HCT116 (cell line): ENCODE measurements at regions not wholly inside any gene's neighbourhood (a gene's known extent, or its start where the extent isn't known, plus 50 kb on each side); places are given as distances from the start of the nearest gene placed in this dataset.

Experiments
- ATAC-seq: fragments of 200-7000 bp; cut with Tn5 transposase; 2 replicates; pipeline ENCODE4 v1.9.1; 2020; ENCODE audit warnings: mild to moderate bottlenecking, moderate library complexity
- BruUV-seq: library from RNA; stranded (reverse); fragments of 400-500 nt; replicated peaks from 2 replicates; lab custom pipeline; 2021; lab: Mats Ljungman, UMichigan
- CTCF ChIA-PET: fragments of 300-600 bp; sonication (Branson Sonifier 250); formaldehyde crosslinking; loops from one replicate; lab custom pipeline; 2021; ENCODE audit warnings: antibody characterized with exemption; lab: Charles Lee
- POLR2A ChIA-PET: fragments of 300-600, 350-600 bp; sonication (Branson Sonifier 250); formaldehyde crosslinking; loops from one replicate; lab custom pipeline; 2021; ENCODE audit warnings: antibody characterized with exemption; lab: Charles Lee
- RAD21 ChIA-PET, 2 experiments: fragments of 300-600 bp; sonication (Branson Sonifier 250); formaldehyde crosslinking; loops; one replicate each; lab custom pipeline; 2023; ENCODE audit warnings: low total read pairs in 2 of 2; ENCODE audit not compliant: uncharacterized antibody in 2 of 2, unreplicated experiment in 2 of 2, low non-redundant PET in 1 of 2; lab: Charles Lee
- DNase-seq: peaks from one replicate; pipeline ENCODE4 v3.0.0-alpha.2; 2010; ENCODE audit warnings: low read depth, low spot score
- H2AFZ ChIP-seq: fragments of 200-600 bp; shearing (Covaris generic), sonication (generic); 2 replicates; pipeline ENCODE4 v1.6.1; 2017; ENCODE audit warnings: low read depth, mixed run types, mixed read lengths, antibody characterized with exemption, low read length; ENCODE audit not compliant: poor library complexity, severe bottlenecking
- H3K27ac ChIP-seq: 2 replicates; pipeline ENCODE4 v1.5.1; 2012; ENCODE audit warnings: low read depth, low read length
- H3K27me3 ChIP-seq: fragments of 200-600 bp; sonication (generic); 2 replicates; pipeline ENCODE4 v1.6.1; 2016; ENCODE audit warnings: mixed run types, low read length, mixed read lengths; ENCODE audit not compliant: insufficient read depth
- H3K36me3 ChIP-seq, 2 experiments: fragments of 200-500 bp in 1 of 2; fragments of 200-600 bp in 1 of 2; sonication (Bioruptor generic) in 1 of 2; sonication (generic) in 1 of 2; 2 replicates each; pipeline versions ENCODE4 v1.5.1 to v1.6.1; 2014 to 2016; ENCODE audit warnings: low read length in 2 of 2, inconsistent platforms in 1 of 2, mixed read lengths in 1 of 2, mixed run types in 1 of 2; ENCODE audit not compliant: insufficient read depth in 2 of 2, control insufficient read depth in 1 of 2
- H3K4me1 ChIP-seq, 2 experiments: fragments of 200-600 bp in 1 of 2; sonication (generic) in 1 of 2; 2 replicates each; pipeline versions ENCODE4 v1.5.1 to v1.6.1; 2012 to 2017; ENCODE audit warnings: low read length in 2 of 2, inconsistent platforms in 1 of 2, mild to moderate bottlenecking in 1 of 2, mixed read lengths in 1 of 2, mixed run types in 1 of 2, moderate library complexity in 1 of 2; ENCODE audit not compliant: insufficient read depth in 2 of 2, control insufficient read depth in 1 of 2
- H3K4me2 ChIP-seq: fragments of 200-600 bp; sonication (generic); 2 replicates; pipeline ENCODE4 v1.6.1; 2017; ENCODE audit warnings: mixed run types, low read length, mixed read lengths
- H3K4me3 ChIP-seq, 2 experiments: fragments of 200-600 bp in 1 of 2; sonication (generic) in 1 of 2; replicated peaks in 1 of 2; 2 replicates each; pipeline ENCODE4 v1.5.1; 2011 to 2016; ENCODE audit warnings: low read length in 2 of 2, control low read depth in 1 of 2, low read depth in 1 of 2, mild to moderate bottlenecking in 1 of 2, mixed read lengths in 1 of 2, mixed run types in 1 of 2
- H3K79me2 ChIP-seq: fragments of 200-600 bp; sonication (generic); 2 replicates; pipeline ENCODE4 v1.6.1; 2017; ENCODE audit warnings: mild to moderate bottlenecking, mixed run types, low read length, moderate library complexity, mixed read lengths; ENCODE audit not compliant: insufficient read depth
- H3K9ac ChIP-seq: fragments of 200-600 bp; sonication (generic); 2 replicates; pipeline ENCODE4 v1.6.1; 2016; ENCODE audit warnings: low read length, mixed read lengths
- H3K9me2 ChIP-seq: fragments of 200-600 bp; sonication (generic), shearing (Covaris generic); 2 replicates; pipeline ENCODE4 v1.6.1; 2017; ENCODE audit warnings: mixed run types, mild to moderate bottlenecking, moderate library complexity; ENCODE audit not compliant: insufficient read depth
- H3K9me3 ChIP-seq, 2 experiments: fragments of 200-500 bp in 1 of 2; fragments of 200-600 bp in 1 of 2; sonication (Bioruptor generic) in 1 of 2; sonication (generic) in 1 of 2; 2 replicates each; pipeline ENCODE4 v1.6.1; 2014 to 2017; ENCODE audit warnings: low read length in 2 of 2, mixed read lengths in 2 of 2, inconsistent platforms in 1 of 2, low read depth in 1 of 2, mild to moderate bottlenecking in 1 of 2, mixed run types in 1 of 2, moderate library complexity in 1 of 2; ENCODE audit not compliant: control insufficient read depth in 1 of 2, insufficient read depth in 1 of 2
- H4K20me1 ChIP-seq: fragments of 200-600 bp; sonication (generic), shearing (Covaris generic); 2 replicates; pipeline ENCODE4 v1.6.1; 2017; ENCODE audit warnings: mixed run types, mild to moderate bottlenecking, moderate library complexity; ENCODE audit not compliant: insufficient read depth
- CBX3 ChIP-seq: IDR thresholded peaks from 2 replicates; pipeline ENCODE4 v1.6.1; 2012; ENCODE audit warnings: low read depth
- EGR1 ChIP-seq: IDR thresholded peaks from 2 replicates; pipeline ENCODE4 v1.6.1; 2012; ENCODE audit warnings: low read depth
- ELF1 ChIP-seq: IDR thresholded peaks from 2 replicates; pipeline ENCODE4 v1.6.1; 2012; ENCODE audit warnings: low read depth, borderline replicate concordance
- EZH2 ChIP-seq: fragments of 200-600 bp; sonication (generic); IDR thresholded peaks from 2 replicates; pipeline ENCODE4 v1.6.1; 2017; ENCODE audit warnings: antibody characterized with exemption, mixed run types
- EZH2phosphoT487 ChIP-seq: fragments of 200-600 bp; IDR thresholded peaks from 2 replicates; pipeline ENCODE4 v1.6.1; 2018; ENCODE audit warnings: antibody characterized with exemption, borderline replicate concordance
- FOSL1 ChIP-seq: IDR thresholded peaks from 2 replicates; pipeline ENCODE4 v1.6.1; 2012; ENCODE audit warnings: low read depth
- MAX ChIP-seq: IDR thresholded peaks from 2 replicates; pipeline ENCODE4 v1.6.1; 2012
- REST ChIP-seq: IDR thresholded peaks from 2 replicates; pipeline ENCODE4 v1.6.1; 2012; ENCODE audit warnings: low read depth
- SIN3A ChIP-seq: IDR thresholded peaks from 2 replicates; pipeline ENCODE4 v1.6.1; 2012; ENCODE audit warnings: low read depth
- SRF ChIP-seq: IDR thresholded peaks from 2 replicates; pipeline ENCODE4 v1.6.1; 2012; ENCODE audit warnings: low read depth
- TCF7L2 ChIP-seq: IDR thresholded peaks from 2 replicates; pipeline ENCODE4 v1.7.0; 2011; ENCODE audit warnings: borderline replicate concordance, inconsistent platforms; ENCODE audit not compliant: insufficient read depth, insufficient read length; ENCODE audit errors: extremely low read depth
- YY1 ChIP-seq: IDR thresholded peaks from 2 replicates; pipeline ENCODE4 v1.6.1; 2011; ENCODE audit warnings: low read length, low read depth, moderate library complexity, mild to moderate bottlenecking; ENCODE audit not compliant: insufficient replicate concordance; ENCODE audit errors: extremely low read depth
- ZNF274 ChIP-seq: fragments of 200-500 bp; sonication (Bioruptor generic); IDR thresholded peaks from 2 replicates; pipeline ENCODE4 v1.6.1; 2014; ENCODE audit warnings: mild to moderate bottlenecking, low read depth, low read length, inconsistent platforms
- intact Hi-C: fragments of 100-400 bp; cut with micrococcal nuclease; formaldehyde crosslinking; loops from 2 replicates; pipeline ENCODE4 v1.10.0; 2022
- TF ChIP-seq, protein P1 (sequence below): IDR thresholded peaks from 2 replicates; pipeline ENCODE4 v1.6.1; 2012

DNA sequence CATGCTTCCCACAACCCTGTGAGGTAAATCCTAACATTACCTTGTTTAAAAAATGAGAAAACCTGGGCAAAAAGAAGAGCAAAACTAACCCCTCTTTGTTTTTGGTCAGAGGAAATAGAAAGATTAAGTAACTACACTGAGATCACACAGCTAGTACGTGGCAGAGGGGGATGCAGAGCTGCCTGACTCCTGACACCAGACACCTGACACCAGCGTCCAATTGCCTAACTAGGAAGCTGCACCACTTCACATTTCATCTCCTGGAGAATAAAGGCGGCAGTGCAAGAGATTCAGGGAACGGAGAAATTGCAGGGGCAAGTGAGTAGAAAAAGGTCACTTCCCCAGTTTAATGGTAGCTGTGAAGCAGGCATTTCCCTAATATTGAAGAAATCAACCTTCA lies 229.3 kb upstream of the PTBP2 start:
- H3K9ac ChIP-seq = no peak overlapping the region
- H4K20me1 ChIP-seq = no peaks in the 10 kb centered on the region
- H3K27me3 ChIP-seq = no peaks in the 10 kb centered on the region
- no peak overlapping the region for H2AFZ ChIP-seq
- TF ChIP-seq SRF (no peak), EZH2 (no peak), YY1 (no peak), CBX3 (no peak), SIN3A (no peak), ELF1 (no peak), EZH2phosphoT487 (no peak), MAX (no peak), REST (no peak), ZNF274 (no peak), FOSL1 (no peak), TCF7L2 (no peak), EGR1 (no peak)
- TF ChIP-seq, protein P1, sequence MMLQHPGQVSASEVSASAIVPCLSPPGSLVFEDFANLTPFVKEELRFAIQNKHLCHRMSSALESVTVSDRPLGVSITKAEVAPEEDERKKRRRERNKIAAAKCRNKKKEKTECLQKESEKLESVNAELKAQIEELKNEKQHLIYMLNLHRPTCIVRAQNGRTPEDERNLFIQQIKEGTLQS = no peak
- TF ChIP-seq, all 23 proteins: peak for 0
- ChIA-PET CTCF (no interaction called here), RAD21 (no interaction called here), POLR2A (no interaction called here)
- H3K4me1 ChIP-seq = no peaks in the 10 kb centered on the region
- H3K27ac ChIP-seq = no peak overlapping the region
- H3K79me2 ChIP-seq = no peaks in the 10 kb centered on the region
- no peak overlapping the region for H3K4me3 ChIP-seq
- no peak overlapping the region for H3K4me2 ChIP-seq
- intact Hi-C loops = no loop called here
- ATAC-seq = no peak
- no peaks in the 10 kb centered on the region for H3K9me2 ChIP-seq
- H3K9me3 ChIP-seq = no peaks in the 10 kb centered on the region
- H3K36me3 ChIP-seq = no peaks in the 10 kb centered on the region
- no TSS peak for BruUV-seq
- no peak for DNase-seq
